ENCODE measurements at regions not wholly inside any gene's neighbourhood (a gene's known extent, or its start where the extent isn't known, plus 50 kb on each side); places are given as distances from the start of the nearest gene placed in this dataset.

GRCh38 chr6:118394106-118394505 lies 154.0 kb upstream of the PLN start:
- no peaks in the 10 kb centered on the region for H3K4me1 ChIP-seq (ENCODE audit: control insufficient read depth, insufficient read depth, low read length)
- POLR2A ChIA-PET: no interaction called here
- CTCF ChIA-PET: no interaction called here
- TF ChIP-seq SALL2 (tag by site-specific recombination; IDR thresholded peaks at IDR 0.05; ENCODE audit: borderline replicate concordance) (no peak), ZNF175 (tag by site-specific recombination; IDR thresholded peaks at IDR 0.05) (no peak), TRIM28 (IDR thresholded peaks at IDR 0.05; ENCODE audit: borderline replicate concordance, low read length) (no peak)
- H3K4me3 ChIP-seq (ENCODE audit: low read depth, low read length): no peak overlapping the region
- no peak overlapping the region for H3K27ac ChIP-seq (ENCODE audit: extremely low read depth, low read depth, low read length)
- H3K9me3 ChIP-seq (ENCODE audit: control insufficient read depth, insufficient read depth, low read depth, low read length): no peaks in the 10 kb centered on the region
- H3K36me3 ChIP-seq (ENCODE audit: control insufficient read depth in 2 of 2, insufficient read depth in 1 of 2, low read length in 2 of 2): no peaks in the 10 kb centered on the region

- ChIA-PET CTCF (no interaction called here), POLR2A (interaction anchor here (0.6 kb wide), 1 partner anchor 658 kb away, joined by 5 read pairs; no protein-coding TSS in a partner anchor)
- H3K27ac ChIP-seq (ENCODE audit: extremely low read depth, low read depth, low read length): no peak overlapping the region
- H3K4me1 ChIP-seq (ENCODE audit: control insufficient read depth, insufficient read depth, low read length): no peaks in the 10 kb centered on the region
- TF ChIP-seq SCRT2 (tag by site-specific recombination; IDR thresholded peaks at IDR 0.05) (no peak), ZNF701 (tag by site-specific recombination; IDR thresholded peaks at IDR 0.05) (no peak), ZNF48 (tag by site-specific recombination; IDR thresholded peaks at IDR 0.05) (no peak), ZBTB8A (tag by site-specific recombination; IDR thresholded peaks at IDR 0.05) (no peak), ZNF398 (tag by site-specific recombination; IDR thresholded peaks at IDR 0.05) (no peak), ZNF155 (tag by site-specific recombination; IDR thresholded peaks at IDR 0.05) (no peak)
- H3K4me3 ChIP-seq (ENCODE audit: low read depth, low read length): no peak overlapping the region
- H3K9me3 ChIP-seq (ENCODE audit: control insufficient read depth, insufficient read depth, low read depth, low read length): no peaks in the 10 kb centered on the region
- H3K36me3 ChIP-seq (ENCODE audit: control insufficient read depth in 2 of 2, insufficient read depth in 1 of 2, low read length in 2 of 2): no peaks in the 10 kb centered on the region
Measured at GRCh38 chr6:118396969-118397368, 151.1 kb upstream of the PLN start.

- Histone ChIP-seq H3K27ac (ENCODE audit: extremely low read depth, low read depth, low read length) (no peak overlapping the region), H3K9me3 (ENCODE audit: control insufficient read depth, insufficient read depth, low read depth, low read length) (no peaks in the 10 kb centered on the region), H3K36me3 (ENCODE audit: control insufficient read depth in 2 of 2, insufficient read depth in 1 of 2, low read length in 2 of 2) (no peaks in the 10 kb centered on the region), H3K4me1 (ENCODE audit: control insufficient read depth, insufficient read depth, low read length) (no peaks in the 10 kb centered on the region), H3K4me3 (ENCODE audit: low read depth, low read length) (no peak overlapping the region)
- CTCF ChIA-PET: interaction anchor here (0.6 kb wide), 1 partner anchor 554 kb away, joined by 3 read pairs; no protein-coding TSS in a partner anchor
- POLR2A ChIA-PET: interaction anchor here (0.6 kb wide), 1 partner anchor 659 kb away, joined by 5 read pairs; no protein-coding TSS in a partner anchor
- TF ChIP-seq ZNF76 (tag by site-specific recombination; IDR thresholded peaks at IDR 0.05; ENCODE audit: borderline replicate concordance, low read depth): no peak
- TF ChIP-seq ZNF501 (tag by site-specific recombination; IDR thresholded peaks at IDR 0.05): no peak
- TF ChIP-seq PRDM2 (tag by site-specific recombination; IDR thresholded peaks at IDR 0.05; ENCODE audit: borderline replicate concordance): no peak
- no peak for TF ChIP-seq SALL2 (tag by site-specific recombination; IDR thresholded peaks at IDR 0.05; ENCODE audit: borderline replicate concordance)
- TF ChIP-seq ZNF114 (tag by site-specific recombination; IDR thresholded peaks at IDR 0.05): no peak
- no peak for TF ChIP-seq HOXD13 (CRISPR knock-in tag; IDR thresholded peaks at IDR 0.05; ENCODE audit: borderline replicate concordance)
- no peak for TF ChIP-seq ZNF449 (tag by site-specific recombination; IDR thresholded peaks at IDR 0.05)
- no peak for TF ChIP-seq GLI2 (tag by site-specific recombination; IDR thresholded peaks at IDR 0.05; ENCODE audit: borderline replicate concordance, low read depth)
- TF ChIP-seq ZBTB8A (tag by site-specific recombination; IDR thresholded peaks at IDR 0.05): no peak
- TF ChIP-seq ZFHX2 (tag by site-specific recombination; conservative IDR thresholded peaks at IDR 0.05): no peak
- TF ChIP-seq SP7 (tag by site-specific recombination; IDR thresholded peaks at IDR 0.05): no peak
- no peak for TF ChIP-seq ZNF239 (tag by site-specific recombination; IDR thresholded peaks at IDR 0.05)
- no peak for TF ChIP-seq ZNF311 (tag by site-specific recombination; IDR thresholded peaks at IDR 0.05; ENCODE audit: borderline replicate concordance)
- TF ChIP-seq ZNF184 (tag by site-specific recombination; IDR thresholded peaks at IDR 0.05): no peak
- no peak for TF ChIP-seq ZNF391 (tag by site-specific recombination; IDR thresholded peaks at IDR 0.05; ENCODE audit: borderline replicate concordance, low read depth)
Measured at GRCh38 chr6:118397671-118398465, 150.2 kb upstream of the PLN start.

Measured in HEK293 (cell line).